ENCODE measurements at regions not wholly inside any gene's neighbourhood (a gene's known extent, or its start where the extent isn't known, plus 50 kb on each side); places are given as distances from the start of the nearest gene placed in this dataset.

DNA sequence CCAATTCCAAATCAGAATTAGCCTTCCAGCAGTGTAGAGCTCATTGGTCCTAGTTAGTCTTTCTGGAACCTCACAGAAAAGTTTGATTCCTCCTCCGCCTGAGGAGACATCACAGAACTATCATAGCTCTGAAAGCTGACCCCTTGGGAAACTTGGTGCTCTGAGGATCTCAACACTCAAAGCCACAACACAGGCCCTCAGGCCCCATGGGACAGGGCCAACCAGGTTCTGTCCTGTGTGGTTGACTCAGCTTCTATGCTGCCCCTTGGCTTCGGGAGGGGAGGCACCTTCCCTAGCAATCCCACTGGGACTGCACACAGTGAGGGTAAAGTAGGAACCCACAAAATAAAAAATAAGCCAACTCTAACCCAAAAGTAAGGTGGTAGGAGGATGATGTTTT is 237.5 kb upstream of the ECI2 start:
- H3K4me1 ChIP-seq = no peaks in the 10 kb centered on the region
- intact Hi-C loops (cut with DNase I; ENCODE audit: low total_unique reads) = no loop called here
- H3K27ac ChIP-seq = no peak overlapping the region
- no peak for DNase-seq
- TF ChIP-seq EP300 (IDR thresholded peaks at IDR 0.05) = no peak
- TF ChIP-seq POLR2AphosphoS5 (IDR thresholded peaks at IDR 0.05) = no peak
- TF ChIP-seq, protein P1, sequence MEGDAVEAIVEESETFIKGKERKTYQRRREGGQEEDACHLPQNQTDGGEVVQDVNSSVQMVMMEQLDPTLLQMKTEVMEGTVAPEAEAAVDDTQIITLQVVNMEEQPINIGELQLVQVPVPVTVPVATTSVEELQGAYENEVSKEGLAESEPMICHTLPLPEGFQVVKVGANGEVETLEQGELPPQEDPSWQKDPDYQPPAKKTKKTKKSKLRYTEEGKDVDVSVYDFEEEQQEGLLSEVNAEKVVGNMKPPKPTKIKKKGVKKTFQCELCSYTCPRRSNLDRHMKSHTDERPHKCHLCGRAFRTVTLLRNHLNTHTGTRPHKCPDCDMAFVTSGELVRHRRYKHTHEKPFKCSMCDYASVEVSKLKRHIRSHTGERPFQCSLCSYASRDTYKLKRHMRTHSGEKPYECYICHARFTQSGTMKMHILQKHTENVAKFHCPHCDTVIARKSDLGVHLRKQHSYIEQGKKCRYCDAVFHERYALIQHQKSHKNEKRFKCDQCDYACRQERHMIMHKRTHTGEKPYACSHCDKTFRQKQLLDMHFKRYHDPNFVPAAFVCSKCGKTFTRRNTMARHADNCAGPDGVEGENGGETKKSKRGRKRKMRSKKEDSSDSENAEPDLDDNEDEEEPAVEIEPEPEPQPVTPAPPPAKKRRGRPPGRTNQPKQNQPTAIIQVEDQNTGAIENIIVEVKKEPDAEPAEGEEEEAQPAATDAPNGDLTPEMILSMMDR (IDR thresholded peaks at IDR 0.05) = no peak
- no peak for TF ChIP-seq POLR2A (IDR thresholded peaks at IDR 0.05)
- 79 to 95% (median 90%) methylated on average over 2 of the region's 2 CpGs for WGBS, 5 donors
- no peak overlapping the region for H3K4me3 ChIP-seq
- H3K9me3 ChIP-seq = no peaks in the 10 kb centered on the region
- no peaks in the 10 kb centered on the region for H3K36me3 ChIP-seq
- no peaks in the 10 kb centered on the region for H3K27me3 ChIP-seq

DNA sequence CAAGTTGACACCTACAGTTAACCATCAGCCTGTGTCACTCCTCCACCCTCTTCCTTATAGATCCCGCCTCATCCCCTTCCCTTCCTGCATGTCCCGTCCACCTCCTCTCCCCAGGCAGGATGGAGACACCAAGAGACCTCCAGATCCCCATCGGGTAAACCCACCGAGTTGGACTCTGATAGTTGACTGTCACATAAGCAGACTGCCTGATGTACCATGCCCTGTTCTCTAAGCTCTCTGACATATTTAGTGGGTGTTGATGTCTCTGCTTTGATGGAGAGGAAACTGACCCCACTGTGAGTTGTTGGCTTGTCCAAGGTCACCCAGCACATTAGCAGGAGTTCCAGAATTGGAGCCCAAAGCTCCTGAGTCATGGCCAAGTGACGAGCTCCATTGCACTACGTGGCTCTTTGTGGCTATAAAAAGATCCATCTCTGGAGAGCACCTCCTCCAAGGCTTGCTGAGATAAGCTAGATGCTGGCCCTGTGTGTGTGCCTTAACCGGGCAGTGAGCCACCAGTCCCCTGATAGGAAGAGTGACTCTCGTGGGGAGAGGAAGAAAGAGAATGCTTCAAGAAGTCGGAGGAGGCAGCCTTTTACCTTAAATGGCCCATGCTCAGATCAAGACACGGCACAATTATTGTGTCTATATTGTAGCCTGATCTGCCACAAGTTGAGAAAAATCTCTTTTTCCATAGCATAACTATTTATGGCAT is 236.0 kb upstream of the ECI2 start:
- Histone ChIP-seq H3K27ac (no peak overlapping the region), H3K4me3 (no peak overlapping the region), H3K27me3 (no peaks in the 10 kb centered on the region), H3K4me1 (no peaks in the 10 kb centered on the region), H3K36me3 (no peaks in the 10 kb centered on the region), H3K9me3 (no peaks in the 10 kb centered on the region)
- no peak for TF ChIP-seq EP300 (IDR thresholded peaks at IDR 0.05)
- TF ChIP-seq, protein P1 (IDR thresholded peaks at IDR 0.05) = no peak
- TF ChIP-seq POLR2A (IDR thresholded peaks at IDR 0.05) = no peak
- TF ChIP-seq POLR2AphosphoS5 (IDR thresholded peaks at IDR 0.05) = no peak
- intact Hi-C loops (cut with DNase I; ENCODE audit: low total_unique reads) = no loop called here
- 52 to 70% (median 61%) methylated on average over 10 of the region's 10 CpGs for WGBS, 5 donors
- DNase-seq = peak in 1 of 2 donors; percentile 57

DNA sequence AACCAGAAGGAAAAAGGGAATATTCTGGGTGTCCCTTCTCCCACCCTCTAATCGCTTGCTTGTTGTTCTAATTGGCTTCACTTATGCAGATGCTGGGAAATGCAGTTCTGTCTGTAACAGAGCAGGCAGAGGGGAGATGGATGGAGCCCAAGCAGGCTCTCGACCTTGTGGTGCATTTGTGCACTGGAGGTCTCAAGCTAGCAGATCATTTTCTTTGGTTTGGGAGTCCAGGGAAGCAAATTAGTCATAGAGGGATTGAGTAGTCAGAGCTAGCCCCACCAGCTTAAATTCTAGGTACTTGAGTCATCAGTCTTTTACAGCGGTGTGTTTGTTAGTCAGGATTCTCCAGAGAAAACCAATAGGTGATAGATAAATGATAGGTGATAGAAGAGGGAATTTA is 234.7 kb upstream of the ECI2 start:
- WGBS, 5 donors = 38 to 56% (median 49%) methylated on average over 3 of the region's 3 CpGs
- H3K4me3 ChIP-seq = no peak overlapping the region
- no peaks in the 10 kb centered on the region for H3K27me3 ChIP-seq
- no peaks in the 10 kb centered on the region for H3K36me3 ChIP-seq
- TF ChIP-seq POLR2AphosphoS5 (IDR thresholded peaks at IDR 0.05) (no peak), EP300 (IDR thresholded peaks at IDR 0.05) (no peak), POLR2A (IDR thresholded peaks at IDR 0.05) (no peak)
- TF ChIP-seq, protein P1 (IDR thresholded peaks at IDR 0.05) = no peak
- no peaks in the 10 kb centered on the region for H3K9me3 ChIP-seq
- no peak for DNase-seq
- no peaks in the 10 kb centered on the region for H3K4me1 ChIP-seq
- H3K27ac ChIP-seq = no peak overlapping the region
- intact Hi-C loops (cut with DNase I; ENCODE audit: low total_unique reads) = no loop called here

DNA sequence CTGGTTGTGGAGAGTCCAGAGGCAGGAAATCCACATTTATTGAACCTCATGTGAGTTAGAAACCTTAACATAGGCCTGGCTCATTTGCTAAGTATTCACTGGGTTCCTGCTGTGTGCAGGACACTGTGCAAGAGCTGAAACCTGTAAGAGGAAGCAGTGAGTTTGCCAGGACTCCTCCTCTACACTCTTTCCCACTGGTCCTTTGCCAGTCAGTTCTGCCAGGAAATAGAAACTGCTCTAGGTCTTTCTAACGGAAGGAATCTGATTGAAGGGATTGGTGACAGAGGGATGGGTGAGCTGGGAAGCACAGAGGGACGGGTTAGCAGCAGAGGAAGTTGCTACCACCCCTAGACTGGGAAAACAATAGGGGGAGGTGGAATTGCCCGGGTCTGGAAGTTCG is 234.2 kb upstream of the ECI2 start:
- Histone ChIP-seq H3K36me3 (no peaks in the 10 kb centered on the region), H3K4me3 (no peak overlapping the region), H3K4me1 (no peaks in the 10 kb centered on the region), H3K27me3 (no peaks in the 10 kb centered on the region), H3K27ac (no peak overlapping the region), H3K9me3 (no peaks in the 10 kb centered on the region)
- intact Hi-C loops (cut with DNase I; ENCODE audit: low total_unique reads) = no loop called here
- DNase-seq = no peak
- 61 to 82% (median 75%) methylated on average over 4 of the region's 4 CpGs for WGBS, 5 donors
- TF ChIP-seq POLR2A (IDR thresholded peaks at IDR 0.05) = no peak
- TF ChIP-seq, protein P1 (IDR thresholded peaks at IDR 0.05) = no peak
- no peak for TF ChIP-seq EP300 (IDR thresholded peaks at IDR 0.05)
- no peak for TF ChIP-seq POLR2AphosphoS5 (IDR thresholded peaks at IDR 0.05)

Data from stomach (tissue), 8 donors.